ENCODE measurements at regions not wholly inside any gene's neighbourhood (a gene's known extent, or its start where the extent isn't known, plus 50 kb on each side); places are given as distances from the start of the nearest gene placed in this dataset.

DNA sequence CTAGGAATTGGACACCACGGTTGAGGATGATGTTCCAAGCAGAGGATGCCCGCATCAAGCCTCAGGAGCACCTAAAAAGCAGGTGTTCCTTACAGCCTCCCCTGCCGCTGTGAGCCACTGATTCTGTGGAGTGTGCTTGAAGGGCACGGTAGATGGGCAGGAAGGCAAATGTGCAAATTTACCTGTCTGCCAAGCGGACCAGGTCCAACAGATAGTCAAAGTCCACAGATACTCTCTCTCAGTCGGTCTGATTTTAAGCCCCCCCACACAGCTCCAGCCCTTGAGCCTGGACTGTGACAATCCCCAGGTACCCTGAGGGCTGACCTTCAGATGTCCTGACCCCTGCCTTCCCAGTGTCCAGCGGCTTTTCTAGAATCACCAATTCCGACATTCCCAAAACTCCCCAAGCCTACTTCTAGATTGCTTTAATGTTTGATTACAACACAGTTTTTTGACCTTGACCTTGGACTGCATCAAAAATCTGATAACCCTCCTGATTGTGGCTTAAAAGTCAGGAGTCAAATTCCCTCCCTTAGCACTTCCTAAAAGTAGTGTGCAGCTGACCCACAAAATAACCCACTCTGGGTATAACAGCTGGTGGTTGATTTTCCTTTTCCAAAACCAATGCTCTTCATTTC is 208.8 kb upstream of the NCKAP5 start:
- TF ChIP-seq, protein P1, sequence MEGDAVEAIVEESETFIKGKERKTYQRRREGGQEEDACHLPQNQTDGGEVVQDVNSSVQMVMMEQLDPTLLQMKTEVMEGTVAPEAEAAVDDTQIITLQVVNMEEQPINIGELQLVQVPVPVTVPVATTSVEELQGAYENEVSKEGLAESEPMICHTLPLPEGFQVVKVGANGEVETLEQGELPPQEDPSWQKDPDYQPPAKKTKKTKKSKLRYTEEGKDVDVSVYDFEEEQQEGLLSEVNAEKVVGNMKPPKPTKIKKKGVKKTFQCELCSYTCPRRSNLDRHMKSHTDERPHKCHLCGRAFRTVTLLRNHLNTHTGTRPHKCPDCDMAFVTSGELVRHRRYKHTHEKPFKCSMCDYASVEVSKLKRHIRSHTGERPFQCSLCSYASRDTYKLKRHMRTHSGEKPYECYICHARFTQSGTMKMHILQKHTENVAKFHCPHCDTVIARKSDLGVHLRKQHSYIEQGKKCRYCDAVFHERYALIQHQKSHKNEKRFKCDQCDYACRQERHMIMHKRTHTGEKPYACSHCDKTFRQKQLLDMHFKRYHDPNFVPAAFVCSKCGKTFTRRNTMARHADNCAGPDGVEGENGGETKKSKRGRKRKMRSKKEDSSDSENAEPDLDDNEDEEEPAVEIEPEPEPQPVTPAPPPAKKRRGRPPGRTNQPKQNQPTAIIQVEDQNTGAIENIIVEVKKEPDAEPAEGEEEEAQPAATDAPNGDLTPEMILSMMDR (IDR thresholded peaks at IDR 0.05) = no peak

DNA sequence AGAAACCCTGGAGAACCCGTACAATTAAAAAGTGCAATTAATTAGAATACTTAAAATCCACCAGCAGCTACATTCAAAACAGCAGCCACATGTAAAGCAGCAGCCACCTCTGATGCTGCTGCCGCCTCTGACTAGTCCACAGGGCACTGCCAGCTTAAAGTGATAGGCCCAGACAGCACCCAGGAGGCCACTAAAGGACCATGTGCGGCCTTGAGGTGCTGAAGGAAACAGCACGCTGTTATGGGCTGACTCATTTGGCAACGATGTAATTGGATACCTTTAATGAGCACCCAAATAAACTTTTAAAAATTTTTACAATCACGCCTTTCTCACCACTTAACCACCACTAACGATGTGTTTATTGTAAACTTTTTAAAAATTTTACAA is 209.3 kb upstream of the NCKAP5 start:
- TF ChIP-seq, protein P1 (IDR thresholded peaks at IDR 0.05) = no peak

DNA sequence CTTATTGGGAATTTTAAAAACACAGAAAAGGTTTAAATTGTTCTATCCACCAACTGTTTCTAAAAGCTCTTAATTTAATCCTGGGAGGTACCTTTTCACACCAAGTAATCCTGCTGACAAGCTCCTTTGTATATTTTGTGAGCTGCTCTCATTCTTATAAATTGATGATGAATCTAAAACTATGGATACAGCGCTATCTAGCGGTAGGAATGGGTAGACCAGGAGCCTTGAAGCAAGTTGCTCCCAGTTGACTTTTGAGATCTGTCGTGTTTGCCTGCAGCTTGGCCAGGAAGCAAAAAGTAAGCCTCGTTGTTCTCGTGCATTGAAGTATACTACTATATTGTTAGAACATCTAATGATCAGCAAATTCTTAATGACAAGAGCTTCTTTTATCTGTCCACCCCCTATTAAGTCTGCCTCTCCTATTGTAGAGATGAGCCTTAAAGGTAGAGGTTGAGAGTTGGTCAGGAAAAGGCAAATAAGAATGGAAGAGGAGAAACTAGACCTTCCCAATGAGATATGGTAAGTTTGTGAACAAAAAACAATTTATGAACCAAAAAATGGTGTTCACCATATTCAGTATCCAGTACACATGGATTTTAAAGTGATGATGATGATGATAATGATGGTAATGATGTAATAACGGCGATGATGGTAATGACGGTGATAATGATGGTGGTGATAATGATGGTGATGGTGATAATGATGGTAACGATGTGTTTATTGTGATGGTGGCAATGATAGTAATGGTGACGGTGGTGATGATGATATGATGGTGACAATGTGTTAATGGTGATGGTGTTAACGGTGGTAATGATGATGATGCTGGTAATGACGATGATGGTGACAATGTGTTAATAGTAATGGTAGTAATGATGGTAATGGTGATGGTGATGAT is 212.1 kb upstream of the NCKAP5 start:
- TF ChIP-seq, protein P1 (IDR thresholded peaks at IDR 0.05) = peak; percentile 77

DNA sequence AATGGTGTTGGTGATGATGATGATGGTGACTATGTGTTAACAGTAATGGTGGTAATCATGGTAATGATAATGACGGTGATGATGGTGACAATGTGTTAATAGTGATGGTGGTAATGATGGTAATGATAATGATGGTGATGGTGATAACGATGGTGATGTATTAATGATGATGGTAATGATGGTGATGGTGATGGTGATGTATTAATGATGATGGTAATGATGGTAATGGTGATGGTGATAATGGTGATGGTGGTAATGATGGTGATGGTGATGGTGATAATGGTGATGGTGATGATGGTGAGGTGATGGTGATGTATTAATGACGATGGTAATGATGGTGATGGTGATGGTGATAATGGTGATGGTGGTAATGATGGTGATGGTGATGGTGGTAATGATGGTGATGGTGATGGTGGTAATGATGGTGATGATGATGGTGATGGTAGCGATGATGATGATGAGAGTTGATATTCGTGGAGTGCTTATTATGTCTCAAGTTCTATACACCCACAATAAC is 212.8 kb upstream of the NCKAP5 start:
- TF ChIP-seq, protein P1 (IDR thresholded peaks at IDR 0.05) = no peak

DNA sequence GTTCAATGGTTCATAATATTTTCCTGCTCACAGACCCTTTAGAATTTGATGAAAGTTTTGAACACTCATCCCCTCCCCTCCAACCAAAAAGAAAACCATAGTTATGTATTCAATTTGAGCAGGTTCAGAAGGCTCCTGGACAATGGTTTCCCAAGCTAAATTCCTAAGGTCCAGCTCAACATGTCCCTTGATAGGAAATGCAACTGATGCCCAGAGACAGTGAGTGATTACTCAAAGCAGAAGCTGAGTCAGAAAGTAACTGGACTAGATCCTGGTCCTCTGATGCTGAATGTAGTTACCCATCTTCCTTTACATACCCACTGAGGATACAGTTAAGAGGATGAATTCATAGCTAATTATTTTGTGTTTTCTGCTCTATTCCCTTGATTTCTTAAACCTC is 218.9 kb upstream of the NCKAP5 start:
- TF ChIP-seq, protein P1 (IDR thresholded peaks at IDR 0.05) = no peak

DNA sequence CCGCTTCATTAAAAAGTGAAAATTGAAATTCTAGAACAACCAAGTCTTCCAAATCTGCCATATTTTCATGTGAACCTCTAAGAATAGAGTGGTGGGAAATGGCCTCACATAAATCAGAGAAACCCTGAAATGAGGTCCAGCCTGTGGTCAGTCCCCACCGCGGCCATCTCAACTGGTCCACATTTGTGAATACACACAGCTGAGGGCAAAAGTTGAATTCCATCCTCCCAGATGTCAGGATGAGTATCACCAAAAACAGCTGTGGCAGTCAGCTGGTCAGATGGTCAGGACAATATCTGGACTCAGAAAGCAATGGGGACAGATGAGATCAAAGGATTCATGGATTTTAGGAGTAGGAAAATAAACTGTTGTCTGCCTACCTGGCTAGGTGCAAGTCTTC is 219.4 kb upstream of the NCKAP5 start:
- TF ChIP-seq, protein P1 (IDR thresholded peaks at IDR 0.05) = no peak

DNA sequence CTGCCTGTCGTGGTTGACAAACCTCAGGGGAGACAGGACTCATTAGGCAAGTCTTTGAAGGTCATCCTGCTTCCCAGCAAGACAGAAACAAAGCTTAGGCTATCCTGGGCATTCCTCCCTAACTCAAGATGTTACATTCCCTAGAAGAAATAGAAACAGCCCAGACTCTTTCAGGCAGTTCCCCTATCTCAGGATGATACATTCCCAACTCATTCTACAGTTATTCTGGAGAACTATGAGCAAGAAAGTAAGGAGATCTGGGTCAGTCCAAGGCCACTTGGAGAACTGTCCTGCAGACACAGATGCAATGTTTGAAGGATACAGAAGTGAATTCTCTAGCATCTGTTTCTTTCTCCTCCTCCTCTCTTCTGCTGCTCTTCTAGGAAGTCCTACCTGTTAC is 220.1 kb upstream of the NCKAP5 start:
- TF ChIP-seq, protein P1 (IDR thresholded peaks at IDR 0.05) = no peak
